Tibial nerve (tissue), 3 donors: ENCODE measurements at regions not wholly inside any gene's neighbourhood (a gene's known extent, or its start where the extent isn't known, plus 50 kb on each side); places are given as distances from the start of the nearest gene placed in this dataset.

ENCODE experiments used
- POLR2A ChIP-seq, 2 donors: fragments of 450-650 bp; IDR thresholded peaks; one replicate each; pipeline ENCODE4 v1.6.1; 2017; ENCODE audit warnings: antibody characterized with exemption in 2 of 2, mild to moderate bottlenecking in 2 of 2, moderate library complexity in 2 of 2
- TF ChIP-seq, protein P1 (sequence below), 5 experiments: fragments of 200-600 bp in 3 of 5; fragments of 450-650 bp in 2 of 5; sonication (generic) in 3 of 5; IDR thresholded peaks; one replicate each; pipeline ENCODE4 v1.5.1; 2016 to 2019; ENCODE audit warnings: antibody characterized with exemption in 5 of 5, mild to moderate bottlenecking in 3 of 5, moderate library complexity in 2 of 5

DNA sequence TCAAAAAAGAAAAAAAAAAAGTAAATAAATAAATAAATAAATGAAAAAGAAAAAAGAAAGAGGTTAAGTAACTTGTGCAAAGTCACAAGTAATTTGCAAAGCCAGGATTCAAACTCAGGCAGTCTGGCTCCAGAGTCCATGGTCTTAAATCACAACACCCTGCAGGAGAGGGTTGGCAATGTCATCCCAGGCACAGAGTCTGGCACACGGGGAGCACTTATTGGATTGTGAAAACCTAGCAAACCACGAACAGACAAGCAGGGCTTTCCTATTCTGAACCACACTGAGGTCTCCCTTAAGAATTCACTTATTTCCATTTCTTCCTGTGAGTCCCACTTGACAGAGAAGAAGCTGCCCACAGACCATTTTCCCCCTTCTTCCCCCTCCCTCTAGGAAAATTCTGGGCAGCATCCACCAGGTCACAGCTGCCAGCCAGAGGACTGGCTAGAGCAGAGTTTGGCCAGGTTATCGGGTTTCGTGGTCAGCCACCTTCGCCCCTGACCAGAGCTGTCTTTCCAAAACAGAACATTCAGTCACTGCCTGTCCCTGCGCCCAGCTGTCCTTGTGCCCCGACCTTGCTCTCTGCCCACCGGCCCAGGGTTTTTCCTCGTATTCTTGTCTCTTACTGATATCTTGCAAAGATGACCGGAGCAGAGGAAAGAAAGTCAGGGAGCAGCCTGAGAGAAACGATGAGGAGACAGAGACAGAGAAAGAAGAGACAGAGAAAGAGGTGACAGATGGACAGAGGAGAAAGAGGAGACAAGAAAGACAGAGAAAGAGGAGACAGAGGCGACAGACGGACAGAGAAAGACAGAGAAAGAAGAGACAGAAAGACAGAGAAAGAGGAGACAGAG is 106.4 kb upstream of the PTPN1 start:
- TF ChIP-seq, protein P1, sequence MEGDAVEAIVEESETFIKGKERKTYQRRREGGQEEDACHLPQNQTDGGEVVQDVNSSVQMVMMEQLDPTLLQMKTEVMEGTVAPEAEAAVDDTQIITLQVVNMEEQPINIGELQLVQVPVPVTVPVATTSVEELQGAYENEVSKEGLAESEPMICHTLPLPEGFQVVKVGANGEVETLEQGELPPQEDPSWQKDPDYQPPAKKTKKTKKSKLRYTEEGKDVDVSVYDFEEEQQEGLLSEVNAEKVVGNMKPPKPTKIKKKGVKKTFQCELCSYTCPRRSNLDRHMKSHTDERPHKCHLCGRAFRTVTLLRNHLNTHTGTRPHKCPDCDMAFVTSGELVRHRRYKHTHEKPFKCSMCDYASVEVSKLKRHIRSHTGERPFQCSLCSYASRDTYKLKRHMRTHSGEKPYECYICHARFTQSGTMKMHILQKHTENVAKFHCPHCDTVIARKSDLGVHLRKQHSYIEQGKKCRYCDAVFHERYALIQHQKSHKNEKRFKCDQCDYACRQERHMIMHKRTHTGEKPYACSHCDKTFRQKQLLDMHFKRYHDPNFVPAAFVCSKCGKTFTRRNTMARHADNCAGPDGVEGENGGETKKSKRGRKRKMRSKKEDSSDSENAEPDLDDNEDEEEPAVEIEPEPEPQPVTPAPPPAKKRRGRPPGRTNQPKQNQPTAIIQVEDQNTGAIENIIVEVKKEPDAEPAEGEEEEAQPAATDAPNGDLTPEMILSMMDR (IDR thresholded peaks at IDR 0.05), result no peak
- TF ChIP-seq POLR2A (IDR thresholded peaks at IDR 0.05), result no peak
